Mammary epithelial cell (primary cell): ENCODE measurements at regions not wholly inside any gene's neighbourhood (a gene's known extent, or its start where the extent isn't known, plus 50 kb on each side); places are given as distances from the start of the nearest gene placed in this dataset.

Experiments used
- CTCF ChIP-seq, 2 donors: IDR thresholded peaks in 1 of 2; conservative IDR thresholded peaks in 1 of 2; 2 replicates each; pipeline ENCODE4 v1.5.1; 2011 to 2012; ENCODE audit warnings: inconsistent platforms in 2 of 2, low read length in 2 of 2, mild to moderate bottlenecking in 2 of 2, control low read depth in 1 of 2, low read depth in 1 of 2; ENCODE audit not compliant: insufficient read depth in 1 of 2; ENCODE audit errors: extremely low read depth in 1 of 2
- EZH2 ChIP-seq: IDR thresholded peaks from 2 replicates; pipeline ENCODE4 v1.6.1; 2012; ENCODE audit warnings: low read length, inconsistent platforms, borderline replicate concordance

GRCh38 chr13:56351041-56351440 is 789.7 kb upstream of the PRR20A start:
- TF ChIP-seq CTCF (conservative IDR thresholded peaks at IDR 0.05 in 1 of 2, IDR thresholded peaks at IDR 0.05 in 1 of 2; ENCODE audit: extremely low read depth in 1 of 2, insufficient read depth in 1 of 2, low read depth in 1 of 2, low read length in 2 of 2) (peak in 1 of 2 donors; percentile 28), EZH2 (no peak)
